ENCODE measurements at regions not wholly inside any gene's neighbourhood (a gene's known extent, or its start where the extent isn't known, plus 50 kb on each side); places are given as distances from the start of the nearest gene placed in this dataset.

- TF ChIP-seq EP300 (IDR thresholded peaks at IDR 0.05): no peak
- TF ChIP-seq POLR2A (IDR thresholded peaks at IDR 0.05): no peak
- TF ChIP-seq, protein P1, sequence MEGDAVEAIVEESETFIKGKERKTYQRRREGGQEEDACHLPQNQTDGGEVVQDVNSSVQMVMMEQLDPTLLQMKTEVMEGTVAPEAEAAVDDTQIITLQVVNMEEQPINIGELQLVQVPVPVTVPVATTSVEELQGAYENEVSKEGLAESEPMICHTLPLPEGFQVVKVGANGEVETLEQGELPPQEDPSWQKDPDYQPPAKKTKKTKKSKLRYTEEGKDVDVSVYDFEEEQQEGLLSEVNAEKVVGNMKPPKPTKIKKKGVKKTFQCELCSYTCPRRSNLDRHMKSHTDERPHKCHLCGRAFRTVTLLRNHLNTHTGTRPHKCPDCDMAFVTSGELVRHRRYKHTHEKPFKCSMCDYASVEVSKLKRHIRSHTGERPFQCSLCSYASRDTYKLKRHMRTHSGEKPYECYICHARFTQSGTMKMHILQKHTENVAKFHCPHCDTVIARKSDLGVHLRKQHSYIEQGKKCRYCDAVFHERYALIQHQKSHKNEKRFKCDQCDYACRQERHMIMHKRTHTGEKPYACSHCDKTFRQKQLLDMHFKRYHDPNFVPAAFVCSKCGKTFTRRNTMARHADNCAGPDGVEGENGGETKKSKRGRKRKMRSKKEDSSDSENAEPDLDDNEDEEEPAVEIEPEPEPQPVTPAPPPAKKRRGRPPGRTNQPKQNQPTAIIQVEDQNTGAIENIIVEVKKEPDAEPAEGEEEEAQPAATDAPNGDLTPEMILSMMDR (IDR thresholded peaks at IDR 0.05): no peak
- H3K27me3 ChIP-seq: no peaks in the 10 kb centered on the region
- H3K27ac ChIP-seq: no peak overlapping the region
- H3K4me3 ChIP-seq: no peak overlapping the region
- H3K9me3 ChIP-seq: no peaks in the 10 kb centered on the region
- no peaks in the 10 kb centered on the region for H3K4me1 ChIP-seq (ENCODE audit: insufficient read depth)
- intact Hi-C loops (cut with DNase I): no loop called here
- 85 to 91% (median 89%) methylated on average over 4 of the region's 4 CpGs for WGBS, 3 donors
- no peak for DNase-seq
- H3K36me3 ChIP-seq: no peaks in the 10 kb centered on the region
These were observed 188.5 kb upstream of the CCNG1 start for GRCh38 chr5:163248871-163249270.

DNA sequence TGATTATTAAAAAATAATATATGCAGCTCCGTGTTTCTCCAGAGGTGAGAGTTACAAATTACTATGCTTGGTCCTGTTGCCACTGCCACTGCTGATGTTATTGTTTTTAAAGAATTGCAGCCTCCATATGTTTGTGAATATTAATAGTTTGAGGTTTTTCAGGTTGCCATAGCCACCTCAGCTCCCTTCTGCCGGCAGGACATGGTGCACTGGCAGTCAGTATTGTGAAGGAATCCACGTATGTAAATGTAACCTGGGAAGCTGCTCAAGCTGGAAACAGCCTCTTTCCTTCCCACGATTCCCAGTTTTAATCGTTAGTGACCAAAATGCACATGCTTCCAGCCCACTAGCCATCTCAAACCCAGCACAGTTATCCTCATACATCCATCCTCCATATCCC, 184.4 kb upstream of the CCNG1 start:
- no peak for DNase-seq
- no peak overlapping the region for H3K27ac ChIP-seq
- WGBS, 3 donors: 11 to 35% (median 22%) methylated on average over 5 of the region's 5 CpGs
- no peak for TF ChIP-seq EP300 (IDR thresholded peaks at IDR 0.05)
- TF ChIP-seq, protein P1 (IDR thresholded peaks at IDR 0.05): no peak
- TF ChIP-seq POLR2A (IDR thresholded peaks at IDR 0.05): no peak
- H3K9me3 ChIP-seq: no peaks in the 10 kb centered on the region
- no peaks in the 10 kb centered on the region for H3K27me3 ChIP-seq
- intact Hi-C loops (cut with DNase I): no loop called here
- H3K4me1 ChIP-seq (ENCODE audit: insufficient read depth): no peaks in the 10 kb centered on the region
- H3K4me3 ChIP-seq: no peak overlapping the region
- H3K36me3 ChIP-seq: no peaks in the 10 kb centered on the region

GRCh38 chr5:163259495-163259894, 177.9 kb upstream of the CCNG1 start:
- no peaks in the 10 kb centered on the region for H3K4me1 ChIP-seq (ENCODE audit: insufficient read depth)
- DNase-seq: no peak
- TF ChIP-seq, protein P1 (IDR thresholded peaks at IDR 0.05): no peak
- no peak for TF ChIP-seq EP300 (IDR thresholded peaks at IDR 0.05)
- 82 to 88% (median 82%) methylated on average over 2 of the region's 2 CpGs for WGBS, 3 donors
- no peak overlapping the region for H3K27ac ChIP-seq
- H3K36me3 ChIP-seq: no peaks in the 10 kb centered on the region
- H3K9me3 ChIP-seq: no peaks in the 10 kb centered on the region
- no peak overlapping the region for H3K4me3 ChIP-seq
- no peaks in the 10 kb centered on the region for H3K27me3 ChIP-seq
- intact Hi-C loops (cut with DNase I): no loop called here

DNA sequence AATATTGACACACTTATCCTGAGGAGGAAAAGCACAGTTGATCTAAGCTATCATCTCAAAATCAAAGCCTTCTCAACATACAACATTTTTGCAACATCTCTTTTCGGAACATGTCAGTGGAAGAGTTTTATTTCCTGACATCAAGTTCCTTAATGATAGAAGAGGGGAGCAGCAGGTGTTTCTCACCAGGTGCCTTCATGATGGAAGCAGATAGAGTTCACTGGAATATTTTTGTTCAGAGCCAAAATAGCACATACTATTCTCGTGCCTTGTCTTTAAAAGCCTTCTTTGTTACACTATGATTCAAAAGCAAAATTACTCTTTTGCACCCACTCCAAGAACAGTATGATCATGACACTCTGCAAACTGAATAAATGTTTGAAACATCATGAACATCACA, 176.9 kb upstream of the CCNG1 start:
- Histone ChIP-seq H3K9me3 (no peaks in the 10 kb centered on the region), H3K27me3 (no peaks in the 10 kb centered on the region), H3K27ac (no peak overlapping the region), H3K4me1 (ENCODE audit: insufficient read depth) (no peaks in the 10 kb centered on the region), H3K36me3 (no peaks in the 10 kb centered on the region), H3K4me3 (no peak overlapping the region)
- DNase-seq: no peak
- WGBS, 3 donors: 46 to 58% (median 54%) methylated on average over 2 of the region's 2 CpGs
- TF ChIP-seq EP300 (IDR thresholded peaks at IDR 0.05): no peak
- TF ChIP-seq, protein P1 (IDR thresholded peaks at IDR 0.05): no peak
- intact Hi-C loops (cut with DNase I): no loop called here

- intact Hi-C loops (cut with DNase I): no loop called here
- no peak for DNase-seq
- 0 to 13% (median 4%) methylated on average over 1 of the region's 1 CpG for WGBS, 3 donors
These were observed 176.4 kb upstream of the CCNG1 start for GRCh38 chr5:163260961-163261360.

More at GRCh38 chr5:163260961-163261360, 176.4 kb upstream of the CCNG1 start:
- H3K4me1 ChIP-seq (ENCODE audit: insufficient read depth): no peaks in the 10 kb centered on the region
- no peaks in the 10 kb centered on the region for H3K27me3 ChIP-seq
- TF ChIP-seq EP300 (IDR thresholded peaks at IDR 0.05) (no peak), POLR2A (IDR thresholded peaks at IDR 0.05) (no peak)
- TF ChIP-seq, protein P1 (IDR thresholded peaks at IDR 0.05): no peak
- H3K9me3 ChIP-seq: no peaks in the 10 kb centered on the region
- no peak overlapping the region for H3K4me3 ChIP-seq
- no peaks in the 10 kb centered on the region for H3K36me3 ChIP-seq
- no peak overlapping the region for H3K27ac ChIP-seq

Data from ovary (tissue), 7 donors.